ENCODE measurements at regions not wholly inside any gene's neighbourhood (a gene's known extent, or its start where the extent isn't known, plus 50 kb on each side); places are given as distances from the start of the nearest gene placed in this dataset.

- TF ChIP-seq CTCF (IDR thresholded peaks at IDR 0.05; ENCODE audit: low read length) (no peak), EZH2 (IDR thresholded peaks at IDR 0.05; ENCODE audit: borderline replicate concordance, low read length) (no peak)
Measured at GRCh38 chr2:234146087-234146826, 95.8 kb downstream of the SPP2 start.
